ENCODE measurements at regions not wholly inside any gene's neighbourhood (a gene's known extent, or its start where the extent isn't known, plus 50 kb on each side); places are given as distances from the start of the nearest gene placed in this dataset.

DNA sequence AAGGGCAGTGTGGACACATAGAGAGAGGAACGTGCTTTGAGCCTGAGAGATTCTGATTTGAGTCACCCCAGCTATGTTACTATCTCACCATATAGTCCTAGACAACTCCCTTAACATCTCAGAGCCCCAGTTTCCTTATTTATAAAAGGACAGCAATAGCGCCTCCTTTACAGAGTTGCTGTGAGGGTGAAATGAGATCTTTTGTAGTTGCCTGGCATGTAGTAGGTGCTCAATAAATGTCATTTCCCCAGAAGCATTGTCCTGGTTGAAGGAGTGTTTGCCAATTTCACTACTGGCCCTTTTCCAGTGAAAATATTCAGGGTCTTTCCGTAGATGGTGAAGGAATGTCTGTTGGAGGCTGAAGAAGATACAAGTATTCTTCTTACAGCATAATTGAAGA is 51.3 kb upstream of the FAM180A start:
- peak; percentile 23 for TF ChIP-seq CTCF (IDR thresholded peaks at IDR 0.05)
- Mint-ChIP-seq H3K27me3 (ENCODE audit: low read depth) (peaks cover 6% of the 10 kb centered on the region), H3K9me3 (ENCODE audit: low read depth) (no peaks in the 10 kb centered on the region), H3K4me3 (ENCODE audit: unreplicated experiment) (no peak overlapping the region), H3K27ac (ENCODE audit: unreplicated experiment) (no peak overlapping the region), H3K36me3 (ENCODE audit: low read depth) (no peaks in the 10 kb centered on the region), H3K4me1 (ENCODE audit: low read depth) (peaks cover 30% of the 10 kb centered on the region)
- DNase-seq (ENCODE audit: low spot score) = no peak

All from chondrocyte (in vitro differentiated cells).